Thoracic aorta (tissue), 2 donors: ENCODE measurements at regions not wholly inside any gene's neighbourhood (a gene's known extent, or its start where the extent isn't known, plus 50 kb on each side); places are given as distances from the start of the nearest gene placed in this dataset.
A peak's percentile ranks its signal among the peaks of the same experiment; 100 is the strongest.

Experiments
- ATAC-seq: fragments of 150-250 bp; one replicate; pipeline ENCODE4 v1.8.0; 2017; ENCODE audit warnings: low read depth; ENCODE audit not compliant: insufficient number of reproducible peaks, low FRiP score
- DNase-seq: peaks from one replicate; pipeline ENCODE4 v3.0.0-alpha.2; 2020; ENCODE audit warnings: low spot score
- H3K27ac ChIP-seq, 2 donors: fragments of 200-600 bp; sonication (generic); 1 replicate in 1 of 2; 2 replicates in 1 of 2; pipeline ENCODE4 v1.5.1; 2016; ENCODE audit warnings: mild to moderate bottlenecking in 2 of 2, moderate library complexity in 2 of 2
- H3K27me3 ChIP-seq: fragments of 200-600 bp; sonication (generic); replicated peaks from 2 replicates; pipeline ENCODE4 v1.6.0; 2016; ENCODE audit warnings: mild to moderate bottlenecking; ENCODE audit not compliant: insufficient read depth
- H3K36me3 ChIP-seq: fragments of 200-600 bp; sonication (generic); one replicate; pipeline ENCODE4 v1.5.1; 2016
- H3K4me1 ChIP-seq, 2 donors: fragments of 200-600 bp; sonication (generic); 1 replicate in 1 of 2; 2 replicates in 1 of 2; pipeline versions ENCODE4 v1.5.1 to v1.6.0; 2016; ENCODE audit warnings: low read depth in 2 of 2, mild to moderate bottlenecking in 1 of 2; ENCODE audit not compliant: control insufficient read depth in 1 of 2
- H3K4me3 ChIP-seq: fragments of 200-600 bp; sonication (generic); 2 replicates; pipeline ENCODE4 v1.5.1; 2016; ENCODE audit warnings: mild to moderate bottlenecking
- H3K9me3 ChIP-seq: fragments of 200-600 bp; sonication (generic); 2 replicates; pipeline ENCODE4 v1.5.1; 2016
- TF ChIP-seq, protein P1 (sequence below): fragments of 200-600 bp; sonication (generic); IDR thresholded peaks from one replicate; pipeline ENCODE4 v1.5.1; 2019; ENCODE audit warnings: antibody characterized with exemption

DNA sequence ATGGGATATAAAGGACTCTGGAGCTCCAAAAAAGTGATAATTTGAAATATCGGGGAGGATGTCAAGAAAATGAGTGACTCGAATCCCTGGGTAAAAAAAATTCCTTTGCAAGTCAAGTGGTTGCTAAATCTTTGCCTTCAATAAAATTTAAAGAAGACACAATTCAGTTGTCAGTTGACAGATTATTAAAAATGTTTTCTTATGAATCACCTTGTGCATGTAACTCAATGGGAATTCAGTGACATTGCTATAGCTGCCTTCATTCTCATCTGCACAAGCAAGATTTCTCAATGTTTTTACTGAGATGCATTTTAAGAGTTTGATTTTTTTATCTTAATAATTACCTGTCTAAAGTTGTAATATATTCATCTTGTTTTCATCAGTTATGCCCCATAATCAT, 264.0 kb upstream of the IL12A start:
- TF ChIP-seq, protein P1, sequence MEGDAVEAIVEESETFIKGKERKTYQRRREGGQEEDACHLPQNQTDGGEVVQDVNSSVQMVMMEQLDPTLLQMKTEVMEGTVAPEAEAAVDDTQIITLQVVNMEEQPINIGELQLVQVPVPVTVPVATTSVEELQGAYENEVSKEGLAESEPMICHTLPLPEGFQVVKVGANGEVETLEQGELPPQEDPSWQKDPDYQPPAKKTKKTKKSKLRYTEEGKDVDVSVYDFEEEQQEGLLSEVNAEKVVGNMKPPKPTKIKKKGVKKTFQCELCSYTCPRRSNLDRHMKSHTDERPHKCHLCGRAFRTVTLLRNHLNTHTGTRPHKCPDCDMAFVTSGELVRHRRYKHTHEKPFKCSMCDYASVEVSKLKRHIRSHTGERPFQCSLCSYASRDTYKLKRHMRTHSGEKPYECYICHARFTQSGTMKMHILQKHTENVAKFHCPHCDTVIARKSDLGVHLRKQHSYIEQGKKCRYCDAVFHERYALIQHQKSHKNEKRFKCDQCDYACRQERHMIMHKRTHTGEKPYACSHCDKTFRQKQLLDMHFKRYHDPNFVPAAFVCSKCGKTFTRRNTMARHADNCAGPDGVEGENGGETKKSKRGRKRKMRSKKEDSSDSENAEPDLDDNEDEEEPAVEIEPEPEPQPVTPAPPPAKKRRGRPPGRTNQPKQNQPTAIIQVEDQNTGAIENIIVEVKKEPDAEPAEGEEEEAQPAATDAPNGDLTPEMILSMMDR, result no peak
- Histone ChIP-seq H3K9me3 (no peaks in the 10 kb centered on the region), H3K4me1 (no peaks in the 10 kb centered on the region), H3K36me3 (no peaks in the 10 kb centered on the region), H3K27ac (no peak overlapping the region), H3K4me3 (no peak overlapping the region), H3K27me3 (no peaks in the 10 kb centered on the region)
- no peak for DNase-seq
- no peak for ATAC-seq

DNA sequence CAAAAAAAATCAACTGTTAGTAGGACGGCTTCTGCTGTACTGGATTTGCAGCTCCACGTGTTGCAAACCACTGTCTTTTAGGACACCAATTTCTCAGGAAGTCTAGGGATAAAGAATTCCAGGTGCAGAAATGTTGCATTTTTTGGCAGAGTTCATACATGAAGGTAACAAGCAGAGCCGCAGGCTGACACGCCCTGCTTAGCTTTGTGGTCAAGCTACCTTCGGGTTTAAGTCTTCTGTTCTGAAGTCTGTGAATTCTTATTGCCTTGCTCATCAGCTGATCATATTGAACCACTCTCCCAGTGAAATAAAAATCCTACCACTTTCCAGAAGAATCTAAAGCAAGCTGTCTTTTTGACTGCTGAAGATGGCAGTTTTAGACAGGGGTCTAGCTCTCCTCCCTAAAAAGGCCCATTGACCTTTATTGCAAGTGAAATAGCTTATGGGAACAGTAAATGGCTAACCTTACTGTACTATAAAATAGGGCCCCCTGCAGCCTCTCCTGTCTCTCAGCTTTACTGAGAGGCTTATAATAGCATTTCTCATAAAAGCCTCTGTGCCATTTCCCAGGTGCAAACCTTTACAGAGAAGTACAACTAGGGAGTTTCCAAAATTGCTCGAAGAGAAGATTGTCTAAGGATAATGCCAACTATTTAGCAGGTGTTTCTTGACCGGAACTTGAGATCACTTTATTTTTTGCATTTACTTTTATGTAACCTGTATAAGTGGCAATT, 262.2 kb upstream of the IL12A start:
- H3K27me3 ChIP-seq, result no peaks in the 10 kb centered on the region
- H3K9me3 ChIP-seq, result no peaks in the 10 kb centered on the region
- no peaks in the 10 kb centered on the region for H3K4me1 ChIP-seq
- ATAC-seq, result no peak
- H3K36me3 ChIP-seq, result no peaks in the 10 kb centered on the region
- H3K4me3 ChIP-seq, result no peak overlapping the region
- no peak overlapping the region for H3K27ac ChIP-seq
- TF ChIP-seq, protein P1, result no peak
- DNase-seq, result no peak

DNA sequence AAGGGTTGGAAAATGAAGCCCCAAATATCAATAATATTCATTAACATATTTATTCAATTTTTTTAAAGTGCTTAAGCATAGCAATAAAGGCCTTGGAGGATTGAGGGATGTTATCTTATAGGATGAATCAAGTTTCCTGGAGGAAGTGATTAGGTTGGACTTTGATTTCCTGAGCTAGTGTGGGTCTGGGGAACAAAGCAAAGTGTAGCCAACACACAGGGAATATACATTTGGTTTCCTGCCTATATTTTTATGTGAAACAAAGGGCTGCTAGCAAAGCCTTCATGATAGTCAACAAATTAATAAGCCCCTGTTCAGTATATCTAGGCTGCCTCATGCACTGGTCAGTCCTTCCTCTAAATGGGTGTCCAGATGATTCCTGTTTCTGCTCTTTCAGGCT, 261.1 kb upstream of the IL12A start:
- no peak for ATAC-seq
- Histone ChIP-seq H3K4me3 (no peak overlapping the region), H3K27me3 (no peaks in the 10 kb centered on the region), H3K4me1 (peaks cover 0 to 9% of the 10 kb centered on the region in 2 donors), H3K9me3 (no peaks in the 10 kb centered on the region), H3K36me3 (no peaks in the 10 kb centered on the region), H3K27ac (no peak overlapping the region)
- TF ChIP-seq, protein P1, result no peak
- DNase-seq, result no peak

DNA sequence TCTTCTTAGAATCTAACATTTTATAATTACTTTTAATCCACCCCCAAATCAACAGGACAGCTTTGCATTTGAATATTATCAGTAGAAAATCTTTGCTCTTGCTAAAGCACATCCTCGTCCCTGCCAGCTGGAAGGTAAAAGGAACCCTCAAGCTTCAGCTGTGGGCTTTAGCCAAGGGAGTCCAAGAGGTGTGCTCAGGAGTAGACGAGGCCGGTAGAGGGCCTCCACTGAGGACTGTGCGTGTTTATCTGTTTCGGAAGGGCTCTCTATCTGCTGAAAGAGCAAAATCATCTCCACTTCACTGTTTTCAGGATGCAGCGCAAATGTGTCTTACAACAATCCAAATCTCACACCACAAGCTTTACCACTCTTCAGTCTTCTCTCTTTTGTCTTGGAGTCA, 257.4 kb upstream of the IL12A start:
- ATAC-seq, result no peak

DNA sequence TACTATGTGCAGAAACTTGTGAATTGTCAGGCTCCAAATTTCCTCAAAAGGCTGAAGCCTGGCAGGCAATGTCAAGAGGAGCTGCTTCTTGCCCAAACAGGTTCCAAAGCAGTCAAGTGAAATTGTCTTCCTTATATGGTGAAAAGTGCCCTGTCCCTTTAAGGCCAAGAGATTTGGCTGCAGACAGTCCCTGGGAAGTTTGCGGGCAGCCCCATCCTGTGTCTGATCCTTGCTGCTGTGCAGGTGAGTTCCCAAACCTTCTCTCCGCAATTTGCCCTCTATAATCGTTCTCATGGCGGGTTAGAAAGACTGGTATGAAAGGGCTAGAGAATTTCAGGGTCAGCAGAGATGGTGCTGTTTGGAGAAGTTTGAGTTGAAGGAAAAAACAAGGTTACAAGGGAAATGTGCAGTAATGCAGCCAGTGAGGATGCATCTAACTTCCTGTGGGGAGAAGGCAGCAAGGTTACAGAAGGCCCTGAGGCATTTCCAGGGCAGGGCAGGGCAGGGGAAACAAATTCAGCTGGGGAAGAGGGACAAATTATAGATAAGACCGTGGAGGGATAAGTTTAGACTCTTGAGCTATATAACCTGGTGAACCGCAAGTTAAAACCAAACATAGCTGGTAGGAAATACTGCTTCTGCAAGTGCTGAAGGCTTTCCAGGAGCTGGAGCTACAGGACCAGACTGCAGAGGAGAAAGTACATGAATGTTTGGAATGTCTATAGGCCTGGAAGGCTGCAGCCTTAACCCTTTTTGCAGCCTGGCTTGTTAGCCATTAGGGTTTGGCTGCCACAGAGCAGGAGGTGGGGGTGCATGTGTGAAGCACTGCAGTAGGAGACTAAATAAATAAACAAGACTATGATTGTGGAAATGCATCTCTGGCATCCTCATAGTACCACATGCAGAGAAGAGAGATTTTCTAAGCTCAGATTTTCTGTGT, 256.2 kb upstream of the IL12A start:
- TF ChIP-seq, protein P1, result no peak
- peaks cover 11 to 25% of the 10 kb centered on the region in 2 donors for H3K4me1 ChIP-seq
- no peaks in the 10 kb centered on the region for H3K27me3 ChIP-seq
- no peak for DNase-seq
- ATAC-seq, result no peak
- no peaks in the 10 kb centered on the region for H3K36me3 ChIP-seq
- H3K27ac ChIP-seq, result peak overlapping the region; percentile 40 to 56
- peak overlapping the region; percentile 67 for H3K4me3 ChIP-seq
- no peaks in the 10 kb centered on the region for H3K9me3 ChIP-seq

More for the DNA sequence above, 257.4 kb upstream of the IL12A start:
- DNase-seq, result no peak
- Histone ChIP-seq H3K27me3 (no peaks in the 10 kb centered on the region), H3K9me3 (no peaks in the 10 kb centered on the region), H3K4me1 (peaks cover 11 to 25% of the 10 kb centered on the region in 2 donors), H3K36me3 (no peaks in the 10 kb centered on the region), H3K4me3 (no peak overlapping the region), H3K27ac (no peak overlapping the region)
- TF ChIP-seq, protein P1, result no peak
